Liver (tissue), 3 donors: ENCODE measurements at regions not wholly inside any gene's neighbourhood (a gene's known extent, or its start where the extent isn't known, plus 50 kb on each side); places are given as distances from the start of the nearest gene placed in this dataset.

Experiments
- CTCF ChIP-seq: fragments of 150-350 bp; IDR thresholded peaks from 2 replicates; pipeline ENCODE4 v1.5.1; 2017; ENCODE audit warnings: improper control_type of control experiment, low read depth, low read length; ENCODE audit not compliant: missing input control
- JUND ChIP-seq, 2 donors: IDR thresholded peaks; 2 replicates each; pipeline ENCODE4 v1.6.1; 2016; ENCODE audit warnings: antibody characterized with exemption in 2 of 2
- RAD21 ChIP-seq, 2 donors: IDR thresholded peaks; 2 replicates each; pipeline ENCODE4 v1.6.1; 2016; ENCODE audit warnings: antibody characterized with exemption in 2 of 2, mild to moderate bottlenecking in 2 of 2
- REST ChIP-seq: IDR thresholded peaks from 2 replicates; pipeline ENCODE4 v1.6.1; 2016; ENCODE audit warnings: antibody characterized with exemption, mild to moderate bottlenecking
- SP1 ChIP-seq: IDR thresholded peaks from 2 replicates; pipeline ENCODE4 v1.6.1; 2018; ENCODE audit warnings: antibody characterized with exemption, mild to moderate bottlenecking
- TAF1 ChIP-seq: conservative IDR thresholded peaks from 2 replicates; pipeline ENCODE4 v1.6.1; 2016; ENCODE audit warnings: antibody characterized with exemption, mild to moderate bottlenecking
- YY1 ChIP-seq: IDR thresholded peaks from 2 replicates; pipeline ENCODE4 v1.6.1; 2016; ENCODE audit warnings: antibody characterized with exemption, mild to moderate bottlenecking
- TF ChIP-seq, protein P1 (sequence below): IDR thresholded peaks from 2 replicates; pipeline ENCODE4 v1.6.1; 2016; ENCODE audit warnings: antibody characterized with exemption
- donor health status: healthy.
- donor health status: healthy.

DNA sequence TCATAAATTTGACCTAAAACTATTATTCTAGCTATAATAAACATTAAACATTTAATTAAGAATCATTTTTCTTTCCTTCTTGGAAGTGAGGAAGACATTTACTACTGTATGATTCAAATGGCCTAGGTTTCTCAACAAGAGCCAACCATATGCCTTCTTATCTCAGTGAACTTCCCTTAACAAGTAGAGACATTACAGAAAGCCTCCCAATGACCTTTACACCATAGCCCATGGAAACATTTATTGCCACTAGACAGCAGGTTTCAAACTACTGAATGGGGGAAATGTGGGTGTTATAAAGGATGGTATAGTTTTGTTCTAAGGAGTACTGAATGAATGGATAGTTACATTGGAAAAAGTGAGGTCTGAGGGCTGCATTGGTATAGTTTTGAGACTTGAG is 349.4 kb upstream of the SPRED2 start:
- TF ChIP-seq JUND (IDR thresholded peaks at IDR 0.05) (no peak), CTCF (no peak), REST (no peak), YY1 (no peak), RAD21 (IDR thresholded peaks at IDR 0.05) (no peak), SP1 (no peak), TAF1 (no peak)
- TF ChIP-seq, protein P1, sequence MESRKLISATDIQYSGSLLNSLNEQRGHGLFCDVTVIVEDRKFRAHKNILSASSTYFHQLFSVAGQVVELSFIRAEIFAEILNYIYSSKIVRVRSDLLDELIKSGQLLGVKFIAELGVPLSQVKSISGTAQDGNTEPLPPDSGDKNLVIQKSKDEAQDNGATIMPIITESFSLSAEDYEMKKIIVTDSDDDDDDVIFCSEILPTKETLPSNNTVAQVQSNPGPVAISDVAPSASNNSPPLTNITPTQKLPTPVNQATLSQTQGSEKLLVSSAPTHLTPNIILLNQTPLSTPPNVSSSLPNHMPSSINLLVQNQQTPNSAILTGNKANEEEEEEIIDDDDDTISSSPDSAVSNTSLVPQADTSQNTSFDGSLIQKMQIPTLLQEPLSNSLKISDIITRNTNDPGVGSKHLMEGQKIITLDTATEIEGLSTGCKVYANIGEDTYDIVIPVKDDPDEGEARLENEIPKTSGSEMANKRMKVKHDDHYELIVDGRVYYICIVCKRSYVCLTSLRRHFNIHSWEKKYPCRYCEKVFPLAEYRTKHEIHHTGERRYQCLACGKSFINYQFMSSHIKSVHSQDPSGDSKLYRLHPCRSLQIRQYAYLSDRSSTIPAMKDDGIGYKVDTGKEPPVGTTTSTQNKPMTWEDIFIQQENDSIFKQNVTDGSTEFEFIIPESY: no peak
